H1 (cell line): ENCODE measurements at regions not wholly inside any gene's neighbourhood (a gene's known extent, or its start where the extent isn't known, plus 50 kb on each side); places are given as distances from the start of the nearest gene placed in this dataset.
"Not testable (repeated sequence)": the region's sequence is repeated elsewhere in the genome, so short reads cannot be mapped to it uniquely, and the experiment has no call there.

Source experiments
- CTCF ChIA-PET: fragments of 300-600 bp; sonication (Branson Sonifier 250); formaldehyde crosslinking; loops from one replicate; lab custom pipeline; 2021; ENCODE audit not compliant: partially characterized antibody; lab: Charles Lee
- POLR2A ChIA-PET: fragments of 300-600 bp; sonication (Branson Sonifier 250); formaldehyde crosslinking; loops from one replicate; lab custom pipeline; 2021; ENCODE audit warnings: inconsistent platforms; ENCODE audit not compliant: partially characterized antibody; lab: Charles Lee
- DNase-seq, 2 experiments: peaks; one replicate each; pipeline versions ENCODE4 v3.0.0 to v3.0.0-alpha.2; 2010 to 2022; ENCODE audit warnings: low spot score in 2 of 2, low read depth in 1 of 2, mixed read lengths in 1 of 2
- FAIRE-seq: peaks from 2 replicates; lab custom pipeline; 2011; peaks lifted over from hg19 to GRCh38; lab: Jason Lieb, UNC
- H2AFZ ChIP-seq: 2 replicates; pipeline ENCODE4 v1.8.1; 2012; ENCODE audit warnings: low read length, inconsistent platforms
- H2AK5ac ChIP-seq: 2 replicates; pipeline ENCODE4 v1.6.1; 2013; ENCODE audit warnings: low read depth, low read length
- H2BK120ac ChIP-seq: replicated peaks from 2 replicates; pipeline ENCODE3; 2013; ENCODE audit warnings: low read depth, low read length, inconsistent platforms
- H2BK12ac ChIP-seq: 2 replicates; pipeline ENCODE4 v1.6.1; 2013; ENCODE audit warnings: low read depth, low read length
- H2BK15ac ChIP-seq: 2 replicates; pipeline ENCODE4 v1.6.1; 2013; ENCODE audit warnings: low read length
- H2BK20ac ChIP-seq: 2 replicates; pipeline ENCODE4 v1.6.1; 2013; ENCODE audit warnings: low read length
- H2BK5ac ChIP-seq: 2 replicates; pipeline ENCODE4 v1.6.1; 2013; ENCODE audit warnings: low read depth, low read length
- H3K14ac ChIP-seq: 2 replicates; pipeline ENCODE4 v1.6.1; 2013; ENCODE audit warnings: inconsistent platforms; ENCODE audit not compliant: insufficient read length
- H3K18ac ChIP-seq: 2 replicates; pipeline ENCODE4 v1.6.1; 2013; ENCODE audit warnings: low read length; ENCODE audit errors: extremely low read depth
- H3K23ac ChIP-seq: 2 replicates; pipeline ENCODE4 v1.6.1; 2013; ENCODE audit warnings: inconsistent platforms; ENCODE audit not compliant: insufficient read length
- H3K23me2 ChIP-seq: 2 replicates; pipeline ENCODE4 v1.6.1; 2013; ENCODE audit warnings: low read depth, low read length
- H3K27ac ChIP-seq: 2 replicates; pipeline ENCODE4 v1.6.1; 2011; ENCODE audit warnings: low read depth, low read length, inconsistent platforms
- H3K27me3 ChIP-seq, 4 experiments: replicated peaks in 1 of 4; 1 replicate in 1 of 4; 2 replicates in 3 of 4; pipeline versions ENCODE4 v1.6.1 to v1.8.1; 2011 to 2013; ENCODE audit warnings: low read length in 3 of 4, mild to moderate bottlenecking in 3 of 4, inconsistent platforms in 2 of 4, mixed read lengths in 2 of 4, moderate library complexity in 1 of 4; ENCODE audit not compliant: control insufficient read depth in 3 of 4, insufficient read depth in 3 of 4; ENCODE audit errors: extremely low read depth in 1 of 4
- H3K36me3 ChIP-seq, 4 experiments: 2 replicates each; pipeline versions ENCODE4 v1.6.1 to v1.8.1; 2011 to 2013; ENCODE audit warnings: mild to moderate bottlenecking in 4 of 4, low read length in 3 of 4, moderate library complexity in 2 of 4, control low read depth in 1 of 4, inconsistent platforms in 1 of 4; ENCODE audit not compliant: insufficient read depth in 4 of 4, control insufficient read depth in 2 of 4
- H3K4ac ChIP-seq: replicated peaks from 2 replicates; pipeline ENCODE3; 2013; ENCODE audit warnings: low read length, low read depth, mixed read lengths, inconsistent platforms; ENCODE audit not compliant: insufficient read length
- H3K4me1 ChIP-seq, 4 experiments: replicated peaks in 1 of 4; 1 replicate in 1 of 4; 2 replicates in 3 of 4; pipeline versions ENCODE4 v1.6.1 to v1.8.1; 2011 to 2013; ENCODE audit warnings: low read length in 3 of 4, inconsistent platforms in 2 of 4, mixed read lengths in 1 of 4; ENCODE audit not compliant: insufficient read depth in 4 of 4, control insufficient read depth in 3 of 4
- H3K4me2 ChIP-seq, 2 experiments: 2 replicates each; pipeline versions ENCODE4 v1.6.1 to v1.8.1; 2011 to 2013; ENCODE audit warnings: low read depth in 2 of 2, low read length in 2 of 2, control low read depth in 1 of 2, inconsistent platforms in 1 of 2, mild to moderate bottlenecking in 1 of 2; ENCODE audit not compliant: insufficient read depth in 1 of 2
- H3K4me3 ChIP-seq, 4 experiments: fragments of 200-600, 300-600 bp in 1 of 4; sonication (generic), shearing (Covaris generic), sonication (Bioruptor Twin) in 1 of 4; 2 replicates each; pipeline versions ENCODE4 v1.5.1 to v1.8.1; 2011 to 2016; ENCODE audit warnings: low read length in 4 of 4, low read depth in 3 of 4, control low read depth in 2 of 4, inconsistent platforms in 2 of 4, mild to moderate bottlenecking in 2 of 4, mixed read lengths in 1 of 4, moderate library complexity in 1 of 4; ENCODE audit not compliant: insufficient read depth in 2 of 4; ENCODE audit errors: extremely low read depth in 1 of 4
- H3K56ac ChIP-seq: replicated peaks from 2 replicates; pipeline ENCODE3; 2013; ENCODE audit warnings: low read depth, mild to moderate bottlenecking, mixed read lengths, low read length, inconsistent platforms; ENCODE audit not compliant: insufficient read length
- H3K79me1 ChIP-seq: 2 replicates; pipeline ENCODE4 v1.6.1; 2013; ENCODE audit warnings: low read depth, low read length, control low read depth
- H3K79me2 ChIP-seq, 2 experiments: 2 replicates each; pipeline versions ENCODE4 v1.6.1 to v1.8.1; 2012 to 2013; ENCODE audit warnings: low read length in 2 of 2, mild to moderate bottlenecking in 2 of 2, inconsistent platforms in 1 of 2; ENCODE audit not compliant: insufficient read depth in 2 of 2, control insufficient read depth in 1 of 2
- H3K9ac ChIP-seq, 4 experiments: replicated peaks in 1 of 4; 1 replicate in 1 of 4; 2 replicates in 3 of 4; pipeline versions ENCODE4 v1.6.1 to v1.8.1; 2011 to 2013; ENCODE audit warnings: low read depth in 3 of 4, low read length in 3 of 4, control low read depth in 2 of 4, mild to moderate bottlenecking in 2 of 4, moderate library complexity in 2 of 4, inconsistent platforms in 1 of 4; ENCODE audit errors: extremely low read depth in 1 of 4
- H3K9me3 ChIP-seq, 2 experiments: 2 replicates each; pipeline versions ENCODE4 v1.6.1 to v1.8.1; 2012 to 2013; ENCODE audit warnings: mild to moderate bottlenecking in 2 of 2, moderate library complexity in 2 of 2, control low read depth in 1 of 2, inconsistent platforms in 1 of 2, low read depth in 1 of 2, low read length in 1 of 2, mixed read lengths in 1 of 2; ENCODE audit not compliant: insufficient read depth in 2 of 2
- H4K20me1 ChIP-seq, 2 experiments: replicated peaks in 1 of 2; 2 replicates each; pipeline versions ENCODE3 to v1.8.1; 2011 to 2013; ENCODE audit warnings: inconsistent platforms in 2 of 2, low read length in 2 of 2, mild to moderate bottlenecking in 1 of 2; ENCODE audit not compliant: insufficient read depth in 2 of 2, control insufficient read depth in 1 of 2
- H4K5ac ChIP-seq: 2 replicates; pipeline ENCODE4 v1.6.1; 2013; ENCODE audit warnings: low read length, low read depth, mixed read lengths, inconsistent platforms; ENCODE audit not compliant: insufficient read length
- H4K8ac ChIP-seq: 2 replicates; pipeline ENCODE4 v1.8.0; 2013; ENCODE audit warnings: mild to moderate bottlenecking, moderate library complexity, low read length, inconsistent platforms; ENCODE audit not compliant: insufficient read depth; ENCODE audit errors: extremely low read depth
- H4K91ac ChIP-seq: replicated peaks from 2 replicates; pipeline ENCODE3; 2013; ENCODE audit warnings: low read length, mixed read lengths, inconsistent platforms; ENCODE audit not compliant: insufficient read length
- WGBS, 2 experiments: shearing (Covaris generic) in 1 of 2; methylation state at CpG; one replicate each; pipeline versions ENCODE4 v1.1.6 to v1.1.7; 2013 to 2015; ENCODE audit warnings: low lambda C conversion rate in 2 of 2, mixed read lengths in 2 of 2, inconsistent platforms in 1 of 2, low coverage in 1 of 2, missing lambda C conversion rate in 1 of 2; ENCODE audit not compliant: insufficient replicate concordance in 2 of 2, insufficient coverage in 1 of 2, insufficient read length in 1 of 2; ENCODE audit errors: extremely low coverage in 1 of 2, missing lambda C conversion rate in 1 of 2; 5-methylcytosine and 5-hydroxymethylcytosine counted together

DNA sequence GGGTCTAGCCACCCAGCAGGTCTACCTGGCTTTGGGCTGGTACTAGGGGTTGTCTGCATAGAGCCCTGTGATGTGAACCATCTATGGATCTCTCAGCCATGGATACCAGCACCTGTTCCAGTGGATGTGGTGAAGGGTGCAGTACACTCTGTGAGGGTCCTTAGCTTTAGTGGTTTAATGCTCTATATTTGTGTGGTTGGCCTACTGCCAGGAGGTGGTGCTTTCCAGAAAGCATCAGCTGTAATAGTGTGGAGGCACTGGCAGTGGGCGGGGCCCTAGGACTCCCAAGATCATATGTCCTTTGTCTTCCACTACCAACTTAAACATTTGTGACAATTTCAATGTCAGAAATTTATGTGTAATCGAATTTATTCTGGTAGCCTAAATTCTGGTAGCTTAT lies 1065.1 kb downstream of the RPIA start:
- H3K27me3 ChIP-seq, DNase-seq, H2BK120ac ChIP-seq, H3K56ac ChIP-seq, H4K20me1 ChIP-seq, H3K4me1 ChIP-seq, FAIRE-seq, POLR2A ChIA-PET, H3K36me3 ChIP-seq, H3K23ac ChIP-seq, H2AK5ac ChIP-seq, H3K4ac ChIP-seq, H3K4me3 ChIP-seq, H3K79me1 ChIP-seq, H3K23me2 ChIP-seq, H2AFZ ChIP-seq, H3K14ac ChIP-seq, H2BK12ac ChIP-seq, CTCF ChIA-PET, H4K5ac ChIP-seq, H3K9ac ChIP-seq, H2BK20ac ChIP-seq, H2BK5ac ChIP-seq, H3K27ac ChIP-seq, H4K91ac ChIP-seq, H3K79me2 ChIP-seq, H3K18ac ChIP-seq, H4K8ac ChIP-seq, H3K4me2 ChIP-seq, H2BK15ac ChIP-seq: not testable (repeated sequence)
- H3K9me3 ChIP-seq, result peaks cover 42% of the 10 kb centered on the region in 2 experiments
- 70% methylated on average over 2 of the region's 2 CpGs; no CpG with 5 or more reads in 1 of the 2 experiments for WGBS, 2 experiments

DNA sequence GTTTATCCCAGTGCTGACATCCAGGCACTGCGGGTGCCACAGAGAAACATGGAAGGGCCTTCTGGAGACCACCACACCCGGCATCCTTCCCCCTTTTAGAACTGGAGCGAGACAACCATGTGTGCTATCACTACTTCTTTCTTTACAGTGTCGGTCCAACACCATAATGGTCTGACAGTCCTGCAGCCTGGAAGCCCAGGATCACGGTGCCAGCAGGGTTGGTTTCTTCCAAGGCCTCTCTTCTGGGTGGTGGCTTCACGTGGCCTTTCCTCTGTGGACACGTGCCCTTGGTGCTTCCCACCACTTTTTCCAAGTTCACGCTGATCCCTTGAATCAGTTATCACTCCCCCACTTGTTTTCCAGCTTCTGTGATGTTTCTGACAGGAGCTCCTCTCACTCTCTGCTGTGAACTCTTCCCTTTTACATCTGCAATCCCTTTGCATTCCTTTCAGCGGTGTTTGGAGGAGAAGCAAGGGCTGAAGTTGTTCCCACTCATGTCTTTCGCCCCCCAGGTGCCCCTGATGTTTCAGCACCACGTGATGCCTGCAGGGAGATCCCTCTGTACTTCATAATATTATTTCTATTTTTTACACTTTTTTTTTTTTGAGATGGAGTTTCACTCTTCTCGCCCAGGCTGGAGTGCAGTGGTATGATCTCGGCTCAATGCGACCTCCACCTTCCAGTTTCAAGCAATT lies 1067.0 kb downstream of the RPIA start:
- H3K4me3 ChIP-seq, H3K23me2 ChIP-seq, H2BK12ac ChIP-seq, H2BK15ac ChIP-seq, FAIRE-seq, H3K79me1 ChIP-seq, H4K5ac ChIP-seq, CTCF ChIA-PET, H3K36me3 ChIP-seq, H3K23ac ChIP-seq, H4K91ac ChIP-seq, H2BK5ac ChIP-seq, H3K27ac ChIP-seq, H3K79me2 ChIP-seq, H3K4ac ChIP-seq, H4K8ac ChIP-seq, H3K14ac ChIP-seq, H4K20me1 ChIP-seq, H3K9ac ChIP-seq, H2AFZ ChIP-seq, H3K18ac ChIP-seq, H2BK20ac ChIP-seq, H3K4me2 ChIP-seq, POLR2A ChIA-PET, DNase-seq, H2BK120ac ChIP-seq, H3K27me3 ChIP-seq, H3K4me1 ChIP-seq, H3K56ac ChIP-seq, H2AK5ac ChIP-seq: not testable (repeated sequence)
- peaks cover 58 to 60% of the 10 kb centered on the region in 2 experiments for H3K9me3 ChIP-seq
- 63% methylated on average over 14 of the region's 14 CpGs; no CpG with 5 or more reads in 1 of the 2 experiments for whole genome bisulfite sequencing, 2 experiments
